ENCODE measurements at regions not wholly inside any gene's neighbourhood (a gene's known extent, or its start where the extent isn't known, plus 50 kb on each side); places are given as distances from the start of the nearest gene placed in this dataset.

- no peak for TF ChIP-seq CTCF (IDR thresholded peaks at IDR 0.05)
- TF ChIP-seq POLR2A (IDR thresholded peaks at IDR 0.05), result no peak
These were observed 926.7 kb downstream of the TYW1 start for GRCh38 chr7:67923286-67923685.
